Neural cell (in vitro differentiated cells): ENCODE measurements at regions not wholly inside any gene's neighbourhood (a gene's known extent, or its start where the extent isn't known, plus 50 kb on each side); places are given as distances from the start of the nearest gene placed in this dataset.

Experiments used
- H2AFZ ChIP-seq: fragments of 200-600, 300-800 bp; sonication (generic), shearing (Covaris generic); 2 replicates; pipeline ENCODE4 v1.6.0; 2014; ENCODE audit warnings: low read depth, mild to moderate bottlenecking, antibody characterized with exemption, low read length, moderate library complexity
- H3F3A ChIP-seq: fragments of 200-600 bp; shearing (Covaris generic); 2 replicates; pipeline ENCODE4 v1.6.1; 2016; ENCODE audit warnings: mild to moderate bottlenecking, moderate library complexity, mixed read lengths, antibody characterized with exemption, low read length; ENCODE audit not compliant: insufficient read depth, poor library complexity, severe bottlenecking
- H3K27ac ChIP-seq: fragments of 200-600, 300-800 bp; sonication (generic), shearing (Covaris generic); 2 replicates; pipeline ENCODE4 v1.5.1; 2014; ENCODE audit warnings: mild to moderate bottlenecking, low read length, moderate library complexity
- H3K27me3 ChIP-seq: fragments of 300-800, 200-600 bp; sonication (generic), shearing (Covaris generic); 2 replicates; pipeline ENCODE4 v1.6.0; 2014; ENCODE audit warnings: mild to moderate bottlenecking, low read depth, low read length, moderate library complexity; ENCODE audit not compliant: insufficient read depth
- H3K36me3 ChIP-seq: fragments of 300-800, 200-600 bp; sonication (generic), shearing (Covaris generic); 2 replicates; pipeline ENCODE4 v1.5.1; 2014; ENCODE audit warnings: mild to moderate bottlenecking, antibody characterized with exemption, low read length, moderate library complexity; ENCODE audit not compliant: insufficient read depth
- H3K4me2 ChIP-seq: fragments of 300-800, 200-600 bp; sonication (generic), shearing (Covaris generic); 2 replicates; pipeline ENCODE4 v1.6.0; 2014; ENCODE audit warnings: mild to moderate bottlenecking, low read length
- H3K4me3 ChIP-seq: fragments of 300-800, 200-600 bp; sonication (generic), shearing (Covaris generic); 2 replicates; pipeline ENCODE4 v1.5.1; 2014; ENCODE audit warnings: mild to moderate bottlenecking, low read length, moderate library complexity
- H3K79me2 ChIP-seq: fragments of 200-600 bp; shearing (Covaris generic); replicated peaks from 2 replicates; pipeline ENCODE4 v1.6.0; 2014; ENCODE audit warnings: mild to moderate bottlenecking, low read length, moderate library complexity; ENCODE audit not compliant: insufficient read depth
- H3K9ac ChIP-seq: fragments of 300-800, 200-600 bp; sonication (generic), shearing (Covaris generic); 2 replicates; pipeline ENCODE4 v1.6.1; 2016; ENCODE audit warnings: mild to moderate bottlenecking, low read length, mixed read lengths
- H3K9me2 ChIP-seq: fragments of 200-600 bp; shearing (Covaris generic); 2 replicates; pipeline ENCODE4 v1.6.1; 2016; ENCODE audit warnings: mild to moderate bottlenecking, low read length, mixed read lengths; ENCODE audit not compliant: insufficient read depth
- H3K9me3 ChIP-seq: fragments of 200-600, 300-800 bp; sonication (generic), shearing (Covaris generic); 2 replicates; pipeline ENCODE4 v1.6.1; 2016; ENCODE audit warnings: mild to moderate bottlenecking, mixed run types, low read length, moderate library complexity, mixed read lengths
- H4K20me1 ChIP-seq: fragments of 200-600 bp; shearing (Covaris generic); 2 replicates; pipeline ENCODE4 v1.6.1; 2016; ENCODE audit warnings: mild to moderate bottlenecking, mixed run types; ENCODE audit not compliant: insufficient read depth
- EP300 ChIP-seq: fragments of 450-650 bp; conservative IDR thresholded peaks from 2 replicates; pipeline ENCODE4 v1.6.1; 2014; ENCODE audit warnings: antibody characterized with exemption, mild to moderate bottlenecking, moderate library complexity; ENCODE audit not compliant: poor library complexity, severe bottlenecking
- MXI1 ChIP-seq: fragments of 450-650 bp; conservative IDR thresholded peaks from 2 replicates; pipeline ENCODE4 v1.6.1; 2014; ENCODE audit warnings: antibody characterized with exemption, mild to moderate bottlenecking; ENCODE audit not compliant: poor library complexity, severe bottlenecking
- POLR2AphosphoS5 ChIP-seq: IDR thresholded peaks from 2 replicates; pipeline ENCODE4 v1.6.1; 2012
- RAD21 ChIP-seq: fragments of 450-650 bp; conservative IDR thresholded peaks from 2 replicates; pipeline ENCODE4 v1.6.1; 2014; ENCODE audit warnings: antibody characterized with exemption, mild to moderate bottlenecking, moderate library complexity
- SMC3 ChIP-seq: fragments of 450-650 bp; conservative IDR thresholded peaks from 2 replicates; pipeline ENCODE4 v1.6.1; 2014; ENCODE audit warnings: antibody characterized with exemption, mild to moderate bottlenecking, moderate library complexity; ENCODE audit not compliant: poor library complexity
- TAF1 ChIP-seq: IDR thresholded peaks from 2 replicates; pipeline ENCODE4 v1.6.1; 2012; ENCODE audit warnings: low read depth
- TF ChIP-seq, protein P1 (sequence below): fragments of 450-650 bp; IDR thresholded peaks from 2 replicates; pipeline ENCODE4 v1.5.1; 2014; ENCODE audit warnings: antibody characterized with exemption, mild to moderate bottlenecking, moderate library complexity; ENCODE audit not compliant: poor library complexity, severe bottlenecking
- TF ChIP-seq, protein P2 (sequence below): IDR thresholded peaks from 2 replicates; pipeline ENCODE4 v1.6.1; 2012; ENCODE audit warnings: borderline replicate concordance

DNA sequence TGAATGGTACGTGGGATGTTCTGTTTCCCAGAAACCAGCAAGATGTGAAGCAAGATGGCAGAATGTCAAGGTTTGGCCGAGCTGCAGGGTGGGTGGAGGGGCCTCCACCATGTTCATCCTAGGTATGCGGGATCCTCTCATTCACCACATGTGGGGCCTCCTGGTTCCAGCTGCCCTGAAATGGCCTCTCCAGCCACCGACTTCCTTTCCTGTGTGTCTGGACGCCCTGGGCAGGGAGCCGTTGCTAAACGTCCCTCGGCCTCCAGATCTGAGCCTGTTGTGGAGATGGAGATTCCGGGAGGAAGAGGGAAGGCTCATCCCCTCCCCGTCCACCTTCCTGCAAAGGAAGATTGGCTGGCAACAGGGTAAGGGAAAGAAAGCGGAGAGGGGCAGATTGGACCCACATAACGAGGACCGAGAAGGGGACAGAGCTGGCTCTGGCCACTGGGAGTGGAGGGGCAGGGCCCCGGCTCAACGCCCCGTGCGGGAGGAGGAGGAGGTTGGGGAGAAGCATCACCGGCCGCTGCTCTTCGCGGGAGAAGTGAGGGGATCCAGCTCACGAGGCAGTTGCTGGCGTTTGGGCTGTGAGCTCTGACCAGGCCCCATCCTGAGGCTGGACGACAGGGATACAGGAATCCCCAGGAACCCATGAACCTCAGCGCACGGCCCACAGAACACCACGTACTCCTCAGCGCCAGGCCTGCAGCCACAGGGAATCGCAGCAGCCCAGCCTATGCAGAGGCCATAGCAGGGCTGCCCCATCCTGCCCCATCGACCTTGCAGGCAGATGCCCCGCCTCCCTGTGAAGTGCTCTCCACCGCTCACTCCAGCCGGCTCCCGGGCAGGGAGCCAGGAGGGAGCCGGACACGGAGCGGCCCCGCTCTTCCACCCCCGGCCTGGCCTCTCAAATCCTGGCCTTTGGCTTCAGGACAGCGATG lies 98.3 kb downstream of the FOXL3 start:
- no peaks in the 10 kb centered on the region for H3K9me3 ChIP-seq
- H3K79me2 ChIP-seq: no peaks in the 10 kb centered on the region
- H3K27me3 ChIP-seq: no peaks in the 10 kb centered on the region
- no peak overlapping the region for H3K9ac ChIP-seq
- no peak overlapping the region for H3K4me2 ChIP-seq
- no peak overlapping the region for H3K27ac ChIP-seq
- no peaks in the 10 kb centered on the region for H3F3A ChIP-seq
- no peak overlapping the region for H2AFZ ChIP-seq
- H3K9me2 ChIP-seq: no peaks in the 10 kb centered on the region
- no peaks in the 10 kb centered on the region for H3K36me3 ChIP-seq
- H4K20me1 ChIP-seq: no peaks in the 10 kb centered on the region
- H3K4me3 ChIP-seq: no peak overlapping the region
- no peak for TF ChIP-seq RAD21
- TF ChIP-seq TAF1: no peak
- TF ChIP-seq MXI1: no peak
- TF ChIP-seq SMC3: no peak
- TF ChIP-seq, protein P1, sequence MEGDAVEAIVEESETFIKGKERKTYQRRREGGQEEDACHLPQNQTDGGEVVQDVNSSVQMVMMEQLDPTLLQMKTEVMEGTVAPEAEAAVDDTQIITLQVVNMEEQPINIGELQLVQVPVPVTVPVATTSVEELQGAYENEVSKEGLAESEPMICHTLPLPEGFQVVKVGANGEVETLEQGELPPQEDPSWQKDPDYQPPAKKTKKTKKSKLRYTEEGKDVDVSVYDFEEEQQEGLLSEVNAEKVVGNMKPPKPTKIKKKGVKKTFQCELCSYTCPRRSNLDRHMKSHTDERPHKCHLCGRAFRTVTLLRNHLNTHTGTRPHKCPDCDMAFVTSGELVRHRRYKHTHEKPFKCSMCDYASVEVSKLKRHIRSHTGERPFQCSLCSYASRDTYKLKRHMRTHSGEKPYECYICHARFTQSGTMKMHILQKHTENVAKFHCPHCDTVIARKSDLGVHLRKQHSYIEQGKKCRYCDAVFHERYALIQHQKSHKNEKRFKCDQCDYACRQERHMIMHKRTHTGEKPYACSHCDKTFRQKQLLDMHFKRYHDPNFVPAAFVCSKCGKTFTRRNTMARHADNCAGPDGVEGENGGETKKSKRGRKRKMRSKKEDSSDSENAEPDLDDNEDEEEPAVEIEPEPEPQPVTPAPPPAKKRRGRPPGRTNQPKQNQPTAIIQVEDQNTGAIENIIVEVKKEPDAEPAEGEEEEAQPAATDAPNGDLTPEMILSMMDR: no peak
- TF ChIP-seq, protein P2, sequence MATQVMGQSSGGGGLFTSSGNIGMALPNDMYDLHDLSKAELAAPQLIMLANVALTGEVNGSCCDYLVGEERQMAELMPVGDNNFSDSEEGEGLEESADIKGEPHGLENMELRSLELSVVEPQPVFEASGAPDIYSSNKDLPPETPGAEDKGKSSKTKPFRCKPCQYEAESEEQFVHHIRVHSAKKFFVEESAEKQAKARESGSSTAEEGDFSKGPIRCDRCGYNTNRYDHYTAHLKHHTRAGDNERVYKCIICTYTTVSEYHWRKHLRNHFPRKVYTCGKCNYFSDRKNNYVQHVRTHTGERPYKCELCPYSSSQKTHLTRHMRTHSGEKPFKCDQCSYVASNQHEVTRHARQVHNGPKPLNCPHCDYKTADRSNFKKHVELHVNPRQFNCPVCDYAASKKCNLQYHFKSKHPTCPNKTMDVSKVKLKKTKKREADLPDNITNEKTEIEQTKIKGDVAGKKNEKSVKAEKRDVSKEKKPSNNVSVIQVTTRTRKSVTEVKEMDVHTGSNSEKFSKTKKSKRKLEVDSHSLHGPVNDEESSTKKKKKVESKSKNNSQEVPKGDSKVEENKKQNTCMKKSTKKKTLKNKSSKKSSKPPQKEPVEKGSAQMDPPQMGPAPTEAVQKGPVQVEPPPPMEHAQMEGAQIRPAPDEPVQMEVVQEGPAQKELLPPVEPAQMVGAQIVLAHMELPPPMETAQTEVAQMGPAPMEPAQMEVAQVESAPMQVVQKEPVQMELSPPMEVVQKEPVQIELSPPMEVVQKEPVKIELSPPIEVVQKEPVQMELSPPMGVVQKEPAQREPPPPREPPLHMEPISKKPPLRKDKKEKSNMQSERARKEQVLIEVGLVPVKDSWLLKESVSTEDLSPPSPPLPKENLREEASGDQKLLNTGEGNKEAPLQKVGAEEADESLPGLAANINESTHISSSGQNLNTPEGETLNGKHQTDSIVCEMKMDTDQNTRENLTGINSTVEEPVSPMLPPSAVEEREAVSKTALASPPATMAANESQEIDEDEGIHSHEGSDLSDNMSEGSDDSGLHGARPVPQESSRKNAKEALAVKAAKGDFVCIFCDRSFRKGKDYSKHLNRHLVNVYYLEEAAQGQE: no peak
- TF ChIP-seq EP300: no peak
- no peak for TF ChIP-seq POLR2AphosphoS5

DNA sequence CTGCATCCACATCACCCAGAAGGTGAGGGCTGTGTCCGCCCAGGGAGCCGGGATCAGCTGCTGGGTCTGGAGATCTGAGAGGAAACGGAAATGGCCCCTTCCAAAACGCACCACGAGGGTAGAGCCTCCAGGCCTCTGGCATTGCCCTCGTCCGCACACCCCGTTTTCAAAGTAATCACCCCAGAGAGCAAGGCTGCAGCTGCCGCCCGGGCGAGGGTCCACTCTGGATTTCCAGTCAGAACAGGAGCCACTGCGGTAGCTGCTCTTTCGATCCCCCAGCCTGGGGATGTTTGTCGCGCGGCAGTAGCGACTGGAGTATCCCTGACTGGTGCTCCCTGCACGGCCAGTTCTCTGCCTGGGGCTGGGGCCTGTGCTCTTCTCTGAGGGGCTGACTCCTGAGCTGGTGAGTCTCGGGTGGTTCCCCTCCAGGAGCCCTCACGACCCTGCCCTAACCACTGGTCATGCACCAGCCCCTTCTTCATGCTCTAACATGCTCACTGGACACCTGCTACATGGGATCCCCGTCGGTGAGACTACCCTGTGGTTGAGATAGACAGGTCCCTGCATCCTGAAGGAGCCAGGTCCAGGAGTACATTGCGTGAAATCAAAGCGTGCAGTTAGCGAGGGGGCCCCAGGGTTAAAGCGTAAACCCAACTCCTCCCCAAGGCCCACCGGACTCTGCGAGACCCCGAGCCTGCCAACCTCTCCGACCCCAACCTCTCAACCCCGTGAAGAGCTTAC lies 99.2 kb downstream of the FOXL3 start:
- Histone ChIP-seq H3K9ac (no peak overlapping the region), H3K27me3 (no peaks in the 10 kb centered on the region), H3K9me3 (no peaks in the 10 kb centered on the region), H3K36me3 (no peaks in the 10 kb centered on the region), H3K79me2 (no peaks in the 10 kb centered on the region), H4K20me1 (no peaks in the 10 kb centered on the region), H3K4me3 (no peak overlapping the region), H2AFZ (no peak overlapping the region), H3K27ac (no peak overlapping the region), H3F3A (no peaks in the 10 kb centered on the region), H3K9me2 (no peaks in the 10 kb centered on the region), H3K4me2 (no peak overlapping the region)
- TF ChIP-seq RAD21: no peak
